ENCODE measurements at regions not wholly inside any gene's neighbourhood (a gene's known extent, or its start where the extent isn't known, plus 50 kb on each side); places are given as distances from the start of the nearest gene placed in this dataset.

GRCh38 chr9:135345775-135346433, 133.7 kb upstream of the PPP1R26 start:
- H3K4me1 ChIP-seq (ENCODE audit: control insufficient read depth, insufficient read depth, low read length) = peaks cover 7% of the 10 kb centered on the region
- no peak overlapping the region for H3K9ac ChIP-seq (ENCODE audit: low read depth, low read length)
- H3K27ac ChIP-seq (ENCODE audit: low read depth, low read length) = no peak overlapping the region
- no peak overlapping the region for H3K4me3 ChIP-seq (ENCODE audit: low read depth, low read length)
- H3K9me3 ChIP-seq (ENCODE audit: control insufficient read depth, insufficient read depth, low read length) = no peaks in the 10 kb centered on the region
- H3K36me3 ChIP-seq (ENCODE audit: control insufficient read depth, insufficient read depth, low read length) = no peaks in the 10 kb centered on the region
- H3K27me3 ChIP-seq (ENCODE audit: control insufficient read depth, insufficient read depth, low read length) = no peaks in the 10 kb centered on the region

GRCh38 chr9:135346438-135347050, 133.0 kb upstream of the PPP1R26 start:
- Histone ChIP-seq H3K4me1 (ENCODE audit: control insufficient read depth, insufficient read depth, low read length) (peaks cover under 1% of the 10 kb centered on the region; the same call in 1 of the 2 replicates), H3K36me3 (ENCODE audit: control insufficient read depth, insufficient read depth, low read length) (no peaks in the 10 kb centered on the region), H3K4me3 (ENCODE audit: low read depth, low read length) (no peak overlapping the region), H3K9ac (ENCODE audit: low read depth, low read length) (no peak overlapping the region), H3K27ac (ENCODE audit: low read depth, low read length) (no peak overlapping the region), H3K27me3 (ENCODE audit: control insufficient read depth, insufficient read depth, low read length) (no peaks in the 10 kb centered on the region), H3K9me3 (ENCODE audit: control insufficient read depth, insufficient read depth, low read length) (no peaks in the 10 kb centered on the region)

- Histone ChIP-seq H3K9me3 (ENCODE audit: control insufficient read depth, insufficient read depth, low read length) (no peaks in the 10 kb centered on the region), H3K36me3 (ENCODE audit: control insufficient read depth, insufficient read depth, low read length) (no peaks in the 10 kb centered on the region), H3K27ac (ENCODE audit: low read depth, low read length) (no peak overlapping the region), H3K9ac (ENCODE audit: low read depth, low read length) (no peak overlapping the region), H3K4me3 (ENCODE audit: low read depth, low read length) (no peak overlapping the region), H3K27me3 (ENCODE audit: control insufficient read depth, insufficient read depth, low read length) (no peaks in the 10 kb centered on the region), H3K4me1 (ENCODE audit: control insufficient read depth, insufficient read depth, low read length) (no peaks in the 10 kb centered on the region)
Observed at GRCh38 chr9:135347461-135347860, 132.1 kb upstream of the PPP1R26 start.

- Histone ChIP-seq H3K9me3 (ENCODE audit: control insufficient read depth, insufficient read depth, low read length) (no peaks in the 10 kb centered on the region), H3K27me3 (ENCODE audit: control insufficient read depth, insufficient read depth, low read length) (no peaks in the 10 kb centered on the region), H3K4me3 (ENCODE audit: low read depth, low read length) (no peak overlapping the region), H3K4me1 (ENCODE audit: control insufficient read depth, insufficient read depth, low read length) (no peaks in the 10 kb centered on the region), H3K9ac (ENCODE audit: low read depth, low read length) (no peak overlapping the region), H3K27ac (ENCODE audit: low read depth, low read length) (no peak overlapping the region), H3K36me3 (ENCODE audit: control insufficient read depth, insufficient read depth, low read length) (no peaks in the 10 kb centered on the region)
Observed at GRCh38 chr9:135348076-135348787, 131.3 kb upstream of the PPP1R26 start.

- Histone ChIP-seq H3K27me3 (ENCODE audit: control insufficient read depth, insufficient read depth, low read length) (no peaks in the 10 kb centered on the region), H3K4me3 (ENCODE audit: low read depth, low read length) (no peak overlapping the region), H3K27ac (ENCODE audit: low read depth, low read length) (no peak overlapping the region), H3K9ac (ENCODE audit: low read depth, low read length) (no peak overlapping the region), H3K4me1 (ENCODE audit: control insufficient read depth, insufficient read depth, low read length) (no peaks in the 10 kb centered on the region), H3K9me3 (ENCODE audit: control insufficient read depth, insufficient read depth, low read length) (no peaks in the 10 kb centered on the region), H3K36me3 (ENCODE audit: control insufficient read depth, insufficient read depth, low read length) (no peaks in the 10 kb centered on the region)
Observed at GRCh38 chr9:135348788-135349150, 130.8 kb upstream of the PPP1R26 start.

GRCh38 chr9:135349212-135350002, 130.2 kb upstream of the PPP1R26 start:
- H3K4me3 ChIP-seq (ENCODE audit: low read depth, low read length) = no peak overlapping the region
- H3K9me3 ChIP-seq (ENCODE audit: control insufficient read depth, insufficient read depth, low read length) = no peaks in the 10 kb centered on the region
- no peaks in the 10 kb centered on the region for H3K4me1 ChIP-seq (ENCODE audit: control insufficient read depth, insufficient read depth, low read length)
- no peak overlapping the region for H3K9ac ChIP-seq (ENCODE audit: low read depth, low read length)
- H3K36me3 ChIP-seq (ENCODE audit: control insufficient read depth, insufficient read depth, low read length) = no peaks in the 10 kb centered on the region
- H3K27ac ChIP-seq (ENCODE audit: low read depth, low read length) = no peak overlapping the region
- no peaks in the 10 kb centered on the region for H3K27me3 ChIP-seq (ENCODE audit: control insufficient read depth, insufficient read depth, low read length)

GRCh38 chr9:135350003-135350315, 129.6 kb upstream of the PPP1R26 start:
- H3K36me3 ChIP-seq (ENCODE audit: control insufficient read depth, insufficient read depth, low read length) = no peaks in the 10 kb centered on the region
- no peak overlapping the region for H3K27ac ChIP-seq (ENCODE audit: low read depth, low read length)
- H3K4me3 ChIP-seq (ENCODE audit: low read depth, low read length) = no peak overlapping the region
- H3K27me3 ChIP-seq (ENCODE audit: control insufficient read depth, insufficient read depth, low read length) = no peaks in the 10 kb centered on the region
- H3K9ac ChIP-seq (ENCODE audit: low read depth, low read length) = no peak overlapping the region
- H3K4me1 ChIP-seq (ENCODE audit: control insufficient read depth, insufficient read depth, low read length) = no peaks in the 10 kb centered on the region
- H3K9me3 ChIP-seq (ENCODE audit: control insufficient read depth, insufficient read depth, low read length) = no peaks in the 10 kb centered on the region

- H3K27ac ChIP-seq (ENCODE audit: low read depth, low read length) = no peak overlapping the region
- H3K4me1 ChIP-seq (ENCODE audit: control insufficient read depth, insufficient read depth, low read length) = no peaks in the 10 kb centered on the region
- H3K36me3 ChIP-seq (ENCODE audit: control insufficient read depth, insufficient read depth, low read length) = no peaks in the 10 kb centered on the region
- H3K9ac ChIP-seq (ENCODE audit: low read depth, low read length) = no peak overlapping the region
- H3K4me3 ChIP-seq (ENCODE audit: low read depth, low read length) = no peak overlapping the region
- no peaks in the 10 kb centered on the region for H3K27me3 ChIP-seq (ENCODE audit: control insufficient read depth, insufficient read depth, low read length)
- H3K9me3 ChIP-seq (ENCODE audit: control insufficient read depth, insufficient read depth, low read length) = no peaks in the 10 kb centered on the region
Observed at GRCh38 chr9:135353935-135354334, 125.6 kb upstream of the PPP1R26 start.

GRCh38 chr9:135355521-135356011, 124.0 kb upstream of the PPP1R26 start:
- Histone ChIP-seq H3K36me3 (ENCODE audit: control insufficient read depth, insufficient read depth, low read length) (no peaks in the 10 kb centered on the region), H3K27ac (ENCODE audit: low read depth, low read length) (no peak overlapping the region), H3K9me3 (ENCODE audit: control insufficient read depth, insufficient read depth, low read length) (no peaks in the 10 kb centered on the region), H3K4me1 (ENCODE audit: control insufficient read depth, insufficient read depth, low read length) (no peaks in the 10 kb centered on the region), H3K27me3 (ENCODE audit: control insufficient read depth, insufficient read depth, low read length) (no peaks in the 10 kb centered on the region), H3K9ac (ENCODE audit: low read depth, low read length) (no peak overlapping the region), H3K4me3 (ENCODE audit: low read depth, low read length) (no peak overlapping the region)

GRCh38 chr9:135356021-135356420, 123.6 kb upstream of the PPP1R26 start:
- no peaks in the 10 kb centered on the region for H3K9me3 ChIP-seq (ENCODE audit: control insufficient read depth, insufficient read depth, low read length)
- H3K27ac ChIP-seq (ENCODE audit: low read depth, low read length) = no peak overlapping the region
- H3K27me3 ChIP-seq (ENCODE audit: control insufficient read depth, insufficient read depth, low read length) = no peaks in the 10 kb centered on the region
- no peak overlapping the region for H3K9ac ChIP-seq (ENCODE audit: low read depth, low read length)
- no peaks in the 10 kb centered on the region for H3K4me1 ChIP-seq (ENCODE audit: control insufficient read depth, insufficient read depth, low read length)
- H3K4me3 ChIP-seq (ENCODE audit: low read depth, low read length) = no peak overlapping the region
- H3K36me3 ChIP-seq (ENCODE audit: control insufficient read depth, insufficient read depth, low read length) = no peaks in the 10 kb centered on the region

GRCh38 chr9:135356796-135357195, 122.8 kb upstream of the PPP1R26 start:
- Histone ChIP-seq H3K4me1 (ENCODE audit: control insufficient read depth, insufficient read depth, low read length) (no peaks in the 10 kb centered on the region), H3K4me3 (ENCODE audit: low read depth, low read length) (no peak overlapping the region), H3K36me3 (ENCODE audit: control insufficient read depth, insufficient read depth, low read length) (no peaks in the 10 kb centered on the region), H3K9me3 (ENCODE audit: control insufficient read depth, insufficient read depth, low read length) (no peaks in the 10 kb centered on the region), H3K27ac (ENCODE audit: low read depth, low read length) (no peak overlapping the region), H3K9ac (ENCODE audit: low read depth, low read length) (no peak overlapping the region), H3K27me3 (ENCODE audit: control insufficient read depth, insufficient read depth, low read length) (no peaks in the 10 kb centered on the region)

Data from HUES48 (cell line).